GM06990 (cell line): ENCODE measurements at regions not wholly inside any gene's neighbourhood (a gene's known extent, or its start where the extent isn't known, plus 50 kb on each side); places are given as distances from the start of the nearest gene placed in this dataset.
"Not testable (repeated sequence)": the region's sequence is repeated elsewhere in the genome, so short reads cannot be mapped to it uniquely, and the experiment has no call there.

Experiments
- DNase-seq: peaks from one replicate; pipeline ENCODE4 v3.0.0-alpha.2; 2011; ENCODE audit not compliant: insufficient read length; ENCODE audit errors: extremely low read depth
- H3K27me3 ChIP-seq: replicated peaks from 2 replicates; pipeline ENCODE4 v1.6.0; 2011; ENCODE audit warnings: low read length; ENCODE audit not compliant: control insufficient read depth, insufficient read depth
- H3K36me3 ChIP-seq: 2 replicates; pipeline ENCODE4 v1.5.1; 2011; ENCODE audit warnings: low read length; ENCODE audit not compliant: control insufficient read depth, insufficient read depth
- H3K4me3 ChIP-seq: replicated peaks from 2 replicates; pipeline ENCODE4 v1.5.1; 2011; ENCODE audit warnings: low read depth, mild to moderate bottlenecking, control low read depth, low read length
- TF ChIP-seq, protein P1 (sequence below): IDR thresholded peaks from 2 replicates; pipeline ENCODE4 v1.5.1; 2011; ENCODE audit warnings: low read length, control low read depth, mild to moderate bottlenecking, inconsistent platforms; ENCODE audit not compliant: insufficient read depth, poor library complexity, severe bottlenecking

GRCh38 chr7:13106513-13106912 lies 419.1 kb downstream of the ARL4A start:
- TF ChIP-seq, protein P1, sequence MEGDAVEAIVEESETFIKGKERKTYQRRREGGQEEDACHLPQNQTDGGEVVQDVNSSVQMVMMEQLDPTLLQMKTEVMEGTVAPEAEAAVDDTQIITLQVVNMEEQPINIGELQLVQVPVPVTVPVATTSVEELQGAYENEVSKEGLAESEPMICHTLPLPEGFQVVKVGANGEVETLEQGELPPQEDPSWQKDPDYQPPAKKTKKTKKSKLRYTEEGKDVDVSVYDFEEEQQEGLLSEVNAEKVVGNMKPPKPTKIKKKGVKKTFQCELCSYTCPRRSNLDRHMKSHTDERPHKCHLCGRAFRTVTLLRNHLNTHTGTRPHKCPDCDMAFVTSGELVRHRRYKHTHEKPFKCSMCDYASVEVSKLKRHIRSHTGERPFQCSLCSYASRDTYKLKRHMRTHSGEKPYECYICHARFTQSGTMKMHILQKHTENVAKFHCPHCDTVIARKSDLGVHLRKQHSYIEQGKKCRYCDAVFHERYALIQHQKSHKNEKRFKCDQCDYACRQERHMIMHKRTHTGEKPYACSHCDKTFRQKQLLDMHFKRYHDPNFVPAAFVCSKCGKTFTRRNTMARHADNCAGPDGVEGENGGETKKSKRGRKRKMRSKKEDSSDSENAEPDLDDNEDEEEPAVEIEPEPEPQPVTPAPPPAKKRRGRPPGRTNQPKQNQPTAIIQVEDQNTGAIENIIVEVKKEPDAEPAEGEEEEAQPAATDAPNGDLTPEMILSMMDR, result no peak
- no peaks in the 10 kb centered on the region for H3K27me3 ChIP-seq
- no peaks in the 10 kb centered on the region for H3K36me3 ChIP-seq
- no peak overlapping the region for H3K4me3 ChIP-seq
- no peak for DNase-seq

GRCh38 chr7:13107291-13107690 lies 419.9 kb downstream of the ARL4A start:
- TF ChIP-seq, protein P1, result no peak
- no peak for DNase-seq

GRCh38 chr7:13108061-13108460 lies 420.6 kb downstream of the ARL4A start:
- Histone ChIP-seq H3K36me3 (no peaks in the 10 kb centered on the region), H3K4me3 (no peak overlapping the region), H3K27me3 (no peaks in the 10 kb centered on the region)
- DNase-seq, result no peak
- TF ChIP-seq, protein P1, result no peak

More at GRCh38 chr7:13107291-13107690, 419.9 kb downstream of the ARL4A start:
- Histone ChIP-seq H3K4me3 (no peak overlapping the region), H3K27me3 (no peaks in the 10 kb centered on the region), H3K36me3 (no peaks in the 10 kb centered on the region)

GRCh38 chr7:13109201-13109600 lies 421.8 kb downstream of the ARL4A start:
- no peaks in the 10 kb centered on the region for H3K27me3 ChIP-seq
- TF ChIP-seq, protein P1, result no peak
- H3K36me3 ChIP-seq, result no peaks in the 10 kb centered on the region
- DNase-seq, result no peak
- no peak overlapping the region for H3K4me3 ChIP-seq

- TF ChIP-seq, protein P1, result no peak
- no peak for DNase-seq
- Histone ChIP-seq H3K27me3 (no peaks in the 10 kb centered on the region), H3K36me3 (no peaks in the 10 kb centered on the region), H3K4me3 (no peak overlapping the region)
These were observed 422.7 kb downstream of the ARL4A start for GRCh38 chr7:13110107-13110506.

DNA sequence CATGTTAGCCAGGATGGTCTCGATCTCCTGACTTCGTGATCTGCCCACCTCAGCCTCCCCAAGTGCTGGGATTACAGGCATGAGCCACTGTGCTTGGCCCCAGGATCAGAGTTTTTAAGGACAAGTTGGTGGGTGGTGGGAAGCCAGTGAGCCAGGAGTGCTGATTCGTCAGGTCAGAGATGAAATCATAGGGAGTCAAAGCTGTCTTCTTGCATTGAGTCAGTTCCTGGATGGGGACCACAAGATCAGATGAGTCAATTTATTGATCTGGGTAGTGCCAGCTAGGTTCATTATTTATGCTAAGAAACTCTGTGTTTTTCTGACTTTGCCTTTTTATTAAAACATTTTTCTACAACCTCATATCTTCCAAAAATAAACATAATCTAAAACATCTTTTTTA lies 423.8 kb downstream of the ARL4A start:
- TF ChIP-seq, protein P1, result no peak
- H3K36me3 ChIP-seq, result no peaks in the 10 kb centered on the region
- no peaks in the 10 kb centered on the region for H3K27me3 ChIP-seq
- H3K4me3 ChIP-seq, result no peak overlapping the region
- DNase-seq, result no peak

- not testable (repeated sequence) for H3K4me3 ChIP-seq, H3K36me3 ChIP-seq, H3K27me3 ChIP-seq, DNase-seq
These were observed 426.8 kb downstream of the ARL4A start for GRCh38 chr7:13114240-13114639.
